GM18511 (cell line): ENCODE measurements at regions not wholly inside any gene's neighbourhood (a gene's known extent, or its start where the extent isn't known, plus 50 kb on each side); places are given as distances from the start of the nearest gene placed in this dataset.
"Not testable (repeated sequence)": the region's sequence is repeated elsewhere in the genome, so short reads cannot be mapped to it uniquely, and the experiment has no call there.

Experiments
- ATAC-seq: cut with Tn5 transposase; IDR thresholded peaks from one replicate; pipeline ENCODE4 v1.9.1; 2021; ENCODE audit warnings: mild to moderate bottlenecking, moderate library complexity; ENCODE audit not compliant: unreplicated experiment

DNA sequence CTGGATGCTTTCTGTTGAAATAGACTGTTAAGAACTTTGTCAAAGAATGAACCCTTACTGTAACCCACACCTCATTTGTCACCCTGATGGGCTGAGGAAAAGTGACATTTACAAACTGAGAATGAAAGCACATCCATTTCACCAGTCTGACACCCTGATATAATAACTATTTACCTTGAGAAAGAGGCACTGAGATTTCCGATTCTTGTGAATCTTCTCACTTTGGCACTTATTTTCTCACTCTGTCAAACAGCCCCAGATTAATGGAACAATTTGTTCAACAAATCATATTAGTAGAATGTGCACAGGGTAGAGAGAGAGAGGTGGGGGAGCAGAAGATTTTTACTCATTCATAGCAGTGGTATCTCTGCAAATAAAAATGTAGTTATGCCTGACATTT is 606.9 kb downstream of the MCTP2 start:
- ATAC-seq, result no peak

GRCh38 chr15:94840794-94841783 is 609.7 kb downstream of the MCTP2 start:
- no peak for ATAC-seq

DNA sequence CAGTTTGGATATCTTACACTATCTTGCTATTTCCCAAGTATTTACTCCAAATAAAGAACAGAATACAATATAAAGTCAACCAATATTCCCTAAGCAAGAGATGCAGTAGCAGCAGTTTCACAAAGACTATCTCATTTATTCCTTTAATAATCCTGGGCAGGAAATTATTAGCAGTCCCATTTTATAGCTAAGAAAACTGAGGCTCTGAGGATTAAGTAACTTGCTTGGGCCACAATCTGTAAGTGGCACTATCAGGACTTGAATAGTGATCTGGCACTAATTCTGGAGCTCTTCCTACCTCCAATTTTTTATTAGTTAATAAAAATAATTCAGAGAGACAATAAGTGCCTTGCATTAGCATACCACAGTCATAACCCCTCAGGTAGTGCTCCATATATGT is 611.7 kb downstream of the MCTP2 start:
- no peak for ATAC-seq

- no peak for ATAC-seq
Measured at GRCh38 chr15:94844198-94844537, 612.8 kb downstream of the MCTP2 start.

GRCh38 chr15:94844538-94845389 is 613.4 kb downstream of the MCTP2 start:
- no peak for ATAC-seq

DNA sequence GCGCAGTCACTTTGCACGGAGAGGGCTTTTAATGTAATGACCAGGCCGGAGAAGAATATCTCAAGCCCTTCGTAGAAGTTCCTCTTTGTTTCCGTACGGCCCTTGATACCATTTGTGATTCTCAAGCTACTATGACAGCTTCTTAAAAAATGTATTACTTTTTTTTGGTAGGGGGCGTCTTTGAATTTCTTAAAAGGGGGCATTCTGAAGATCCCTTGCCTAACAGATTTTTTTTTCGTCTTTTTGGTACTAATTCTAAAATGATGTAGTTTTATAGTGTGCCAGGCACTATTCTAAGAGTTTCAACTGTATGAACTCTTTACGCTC is 614.0 kb downstream of the MCTP2 start:
- no peak for ATAC-seq

GRCh38 chr15:94847325-94847724 is 616.0 kb downstream of the MCTP2 start:
- no peak for ATAC-seq

DNA sequence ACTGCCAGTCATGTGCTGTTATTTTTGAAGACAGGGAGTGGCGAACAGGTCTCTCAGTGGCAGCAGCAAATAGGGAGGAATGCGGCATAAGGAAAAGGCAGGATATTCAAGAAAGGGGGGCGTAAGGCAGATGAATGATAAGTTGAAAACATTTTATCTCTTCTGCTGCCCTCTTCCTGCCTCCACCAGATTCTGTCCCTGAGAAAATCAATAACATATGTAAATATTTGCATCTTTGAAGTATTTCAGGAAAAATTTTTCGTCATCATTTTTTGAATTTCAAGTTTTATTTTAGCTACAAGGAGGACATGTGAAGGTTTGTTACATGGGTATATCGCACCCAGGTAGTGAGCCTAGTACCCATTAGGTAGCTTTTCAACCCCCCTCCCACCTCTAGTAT is 616.7 kb downstream of the MCTP2 start:
- no peak for ATAC-seq

DNA sequence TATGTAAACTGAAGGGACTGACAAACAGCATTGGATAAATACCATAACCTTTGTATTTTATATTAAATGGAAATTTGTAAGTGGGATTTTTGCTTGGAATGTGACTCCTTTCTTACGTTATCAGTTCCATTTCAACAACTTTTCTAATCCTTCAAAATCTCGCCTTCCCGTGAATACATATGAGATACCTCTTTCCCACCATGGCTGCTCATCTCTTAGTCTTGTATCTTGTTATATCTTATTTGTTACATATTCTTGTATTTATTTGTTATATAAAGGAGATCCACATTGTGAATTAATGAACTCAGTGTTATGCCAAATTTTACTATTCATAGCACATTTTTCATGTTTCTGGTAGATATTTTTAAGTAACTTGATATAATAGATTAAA is 623.7 kb downstream of the MCTP2 start:
- ATAC-seq, result no peak

DNA sequence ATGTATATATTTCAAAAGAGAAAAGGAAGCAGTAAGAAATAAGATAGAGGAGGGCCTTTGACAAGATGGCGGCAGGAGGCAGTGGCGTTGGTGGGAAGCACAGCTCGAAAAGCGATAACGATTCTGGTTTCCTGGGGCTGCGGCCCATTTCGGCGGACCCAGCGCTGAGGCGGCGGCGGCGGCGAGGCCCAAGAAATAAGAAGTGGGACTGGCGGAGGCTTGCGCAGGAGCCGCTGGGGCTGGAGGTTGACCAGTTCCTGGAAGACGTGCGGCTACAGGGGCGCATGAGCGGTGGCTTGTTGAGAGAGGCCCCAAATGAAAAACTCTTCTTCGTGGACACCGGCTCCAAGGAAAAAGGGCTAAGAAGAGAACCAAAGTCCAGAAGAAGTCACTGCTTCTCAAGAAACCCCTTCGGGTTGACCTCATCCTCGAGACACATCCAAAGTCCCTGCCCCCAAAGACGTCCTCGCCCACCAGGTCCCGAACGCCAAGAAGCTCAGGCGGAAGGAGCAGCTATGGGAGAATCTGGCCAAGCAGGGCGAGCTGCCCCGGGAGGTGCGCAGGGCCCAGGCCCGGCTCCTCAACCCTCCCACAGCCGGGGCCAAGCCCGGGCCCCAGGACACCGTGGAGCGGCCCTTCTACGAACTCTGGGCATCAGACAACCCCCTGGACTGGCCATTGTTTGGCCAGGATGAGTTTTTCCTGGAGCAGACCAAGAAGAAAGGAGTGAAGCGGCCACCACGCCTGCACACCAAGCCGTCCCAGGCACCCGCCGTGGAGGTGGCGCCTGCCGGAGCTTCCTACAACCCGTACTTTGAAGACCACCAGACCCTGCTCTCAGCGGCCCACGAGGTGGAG is 624.3 kb downstream of the MCTP2 start:
- ATAC-seq, result no peak

DNA sequence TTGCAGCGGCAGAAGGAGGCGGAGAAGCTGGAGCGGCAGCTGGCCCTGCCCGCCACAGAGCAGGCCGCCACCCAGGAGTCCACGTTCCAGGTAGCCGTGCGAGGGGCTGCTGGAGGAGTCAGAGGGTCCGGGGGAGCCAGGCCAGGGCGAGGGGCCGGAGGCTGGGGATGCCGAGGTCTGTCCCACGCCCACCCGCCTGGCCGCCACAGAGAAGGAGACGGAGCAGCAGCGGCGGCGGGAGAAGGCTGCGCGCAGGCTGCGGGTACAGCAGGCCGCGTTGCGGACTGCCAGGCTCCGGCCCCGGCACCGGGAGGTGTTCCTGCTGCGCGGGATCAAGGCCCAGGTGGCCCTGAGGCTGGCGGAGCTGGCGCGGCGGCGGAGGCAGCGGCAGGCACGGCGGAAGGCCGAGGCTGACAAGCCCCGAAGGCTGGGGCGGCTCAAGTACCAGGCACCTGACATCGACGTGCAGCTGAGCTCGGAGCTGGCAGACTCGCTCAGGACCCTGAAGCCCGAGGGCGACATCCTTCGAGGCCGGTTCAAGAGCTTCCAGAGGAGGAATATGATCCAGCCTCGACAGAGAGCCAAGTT is 625.0 kb downstream of the MCTP2 start:
- no peak for ATAC-seq

- ATAC-seq, result no peak
Measured at GRCh38 chr15:94857466-94857865, 626.1 kb downstream of the MCTP2 start.

DNA sequence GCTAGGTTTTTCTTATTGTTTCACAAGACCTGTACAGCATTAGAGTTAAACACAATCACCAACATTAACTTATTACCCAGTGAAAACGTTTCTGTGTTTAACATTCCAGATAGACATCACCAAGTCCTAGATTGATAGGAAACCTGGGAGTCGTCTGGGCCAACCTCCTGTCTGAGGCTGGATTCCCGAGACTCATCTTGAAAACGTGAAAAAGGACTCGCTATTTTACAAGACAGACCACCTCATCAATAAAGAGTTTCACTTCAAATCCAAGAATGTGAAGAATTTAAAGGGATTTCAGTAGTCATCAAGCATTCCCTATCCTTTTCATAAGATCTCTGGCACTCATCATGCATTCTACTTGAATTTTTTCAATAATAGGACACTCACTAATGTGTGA is 626.6 kb downstream of the MCTP2 start:
- ATAC-seq, result no peak

GRCh38 chr15:94858449-94858848 is 627.1 kb downstream of the MCTP2 start:
- ATAC-seq, result no peak

- ATAC-seq, result no peak
Measured at GRCh38 chr15:94858920-94859319, 627.6 kb downstream of the MCTP2 start.

GRCh38 chr15:94864600-94864999 is 633.2 kb downstream of the MCTP2 start:
- ATAC-seq, result no peak

- not testable (repeated sequence) for ATAC-seq
Measured at GRCh38 chr15:94868265-94868664, 636.9 kb downstream of the MCTP2 start.

DNA sequence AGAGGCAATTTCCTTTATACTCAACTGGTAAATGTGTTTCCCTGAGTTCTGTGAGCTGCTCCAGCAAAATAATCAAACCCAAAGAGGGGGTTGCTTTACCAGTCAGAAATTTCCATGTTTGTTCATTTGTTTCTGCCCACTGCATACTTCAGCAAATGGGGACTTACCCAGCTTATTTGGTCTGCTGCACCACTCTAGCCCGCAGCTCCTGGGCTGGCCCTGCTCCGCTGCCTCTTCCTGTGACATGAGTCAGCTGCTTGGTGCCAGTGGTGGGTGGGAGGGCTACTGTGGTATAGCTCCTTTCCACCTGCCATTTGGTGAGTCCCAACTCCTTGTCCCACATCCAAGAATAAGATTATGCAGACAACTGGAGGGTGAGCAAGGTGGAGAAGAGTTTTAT is 644.2 kb downstream of the MCTP2 start:
- no peak for ATAC-seq

DNA sequence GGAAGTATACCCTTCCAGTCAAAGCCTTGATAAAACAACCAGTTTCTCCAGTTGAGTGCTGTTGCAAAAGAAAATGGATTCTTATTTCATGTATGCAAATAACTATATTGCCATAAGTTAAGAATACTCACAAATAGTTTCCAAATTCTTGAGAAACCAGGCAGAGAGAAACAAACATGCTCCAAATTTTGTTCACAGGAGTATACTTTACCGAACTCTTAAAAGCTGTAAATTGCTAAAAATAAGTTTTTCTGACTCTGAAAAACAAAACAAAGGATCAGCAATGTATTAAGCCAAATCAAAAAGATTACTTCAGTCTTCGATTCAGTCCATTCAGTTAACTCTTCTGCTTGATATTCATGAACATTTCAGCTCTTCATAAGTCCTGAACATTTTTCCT is 646.5 kb downstream of the MCTP2 start:
- no peak for ATAC-seq

GRCh38 chr15:94882071-94882712 is 650.8 kb downstream of the MCTP2 start:
- ATAC-seq, result no peak
